ENCODE measurements at regions not wholly inside any gene's neighbourhood (a gene's known extent, or its start where the extent isn't known, plus 50 kb on each side); places are given as distances from the start of the nearest gene placed in this dataset.

DNA sequence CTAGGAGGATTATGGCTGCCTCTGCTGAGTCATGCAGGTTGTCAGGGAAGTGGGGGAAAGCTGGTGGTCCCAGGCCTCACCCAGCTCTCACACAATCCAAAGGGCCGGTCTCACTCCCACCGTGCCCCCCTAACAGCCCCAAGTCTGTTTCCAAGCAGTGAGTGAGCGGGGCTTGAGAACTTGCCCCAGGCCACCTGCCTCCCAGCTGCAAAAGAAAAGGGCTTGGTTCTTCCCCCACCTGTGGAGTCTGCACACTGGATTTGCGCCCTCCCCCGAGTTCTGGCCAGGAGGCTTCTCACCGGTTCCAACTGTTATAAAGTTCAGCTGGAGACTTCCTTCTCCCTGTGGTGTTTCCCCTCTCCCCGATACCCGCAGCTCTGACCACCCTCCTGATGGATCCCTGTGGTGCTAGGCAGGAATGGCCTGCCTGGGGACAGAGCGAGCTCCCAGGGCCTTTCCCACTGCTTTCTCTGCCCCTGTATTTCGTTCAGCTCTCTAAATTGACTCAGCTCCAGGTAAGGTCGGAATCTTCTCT is 222.3 kb downstream of the BARHL2 start:
- Histone ChIP-seq H4K8ac (ENCODE audit: low read depth, low read length) (no peak overlapping the region), H2BK12ac (ENCODE audit: low read length) (no peak overlapping the region), H3K9me3 (replicated peaks in 1 of 2; ENCODE audit: control insufficient read depth in 2 of 2, insufficient read depth in 1 of 2, low read depth in 1 of 2, low read length in 2 of 2) (no peaks in the 10 kb centered on the region), H3K14ac (ENCODE audit: low read length) (no peak overlapping the region), H4K91ac (ENCODE audit: low read depth, low read length, poor library complexity) (no peak overlapping the region), H3K4me2 (ENCODE audit: insufficient read depth, low read length, poor library complexity, severe bottlenecking) (no peak overlapping the region), H3K4me1 (ENCODE audit: control insufficient read depth in 2 of 2, insufficient read depth in 1 of 2, low read depth in 1 of 2, low read length in 2 of 2) (peaks cover 0 to 2% of the 10 kb centered on the region in 2 donors), H2AK5ac (ENCODE audit: low read depth, low read length) (no peak overlapping the region), H3K4ac (ENCODE audit: low read length) (no peak overlapping the region), H3K18ac (ENCODE audit: low read length) (peak overlapping the region; percentile 57), H3K9ac (ENCODE audit: low read depth, low read length, poor library complexity) (no peak overlapping the region), H3K79me1 (ENCODE audit: low read depth, low read length) (no peaks in the 10 kb centered on the region), H3K4me3 (ENCODE audit: low read length in 2 of 2) (no peak overlapping the region), H2BK5ac (ENCODE audit: low read length) (no peak overlapping the region), H3K36me3 (replicated peaks in 1 of 2; ENCODE audit: control insufficient read depth in 2 of 2, insufficient read depth in 2 of 2, low read length in 2 of 2) (no peaks in the 10 kb centered on the region), H2AFZ (ENCODE audit: low read length) (no peak overlapping the region), H3K23ac (ENCODE audit: low read depth, low read length, poor library complexity) (no peak overlapping the region), H2BK15ac (ENCODE audit: low read length) (no peak overlapping the region), H3K27ac (replicated peaks; ENCODE audit: low read length) (no peak overlapping the region), H2BK120ac (ENCODE audit: low read depth, low read length) (no peak overlapping the region), H3K27me3 (ENCODE audit: control insufficient read depth in 3 of 3, insufficient read depth in 3 of 3, low read depth in 1 of 3, low read length in 3 of 3) (peaks cover 0 to 21% (median 0%) of the 10 kb centered on the region in 3 experiments)
- no peak for DNase-seq (ENCODE audit: low spot score)
- no CpG with 5 or more reads among the region's 11 CpGs for WGBS, 2 donors (ENCODE audit: extremely low coverage in 2 of 2, insufficient read length in 2 of 2, insufficient replicate concordance in 1 of 2)

DNA sequence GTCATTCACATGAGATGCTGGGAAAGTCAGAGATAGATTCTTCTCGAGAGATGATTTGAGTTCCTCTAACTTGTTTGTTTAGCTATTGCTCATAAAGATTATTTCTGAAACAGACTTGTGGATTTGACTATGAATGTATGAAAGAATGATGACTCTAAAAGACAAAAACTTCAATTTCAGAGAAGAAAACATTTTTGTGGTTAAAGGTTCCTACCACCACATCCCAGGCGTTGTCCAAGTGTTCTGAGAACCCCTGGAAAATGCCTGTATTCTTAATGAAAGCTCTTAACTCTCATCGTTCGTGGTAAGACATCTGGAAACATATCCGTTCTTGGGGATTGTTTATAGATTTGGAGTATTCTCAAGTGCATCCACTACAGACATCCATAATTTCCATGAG is 228.7 kb downstream of the BARHL2 start:
- no peak for DNase-seq (ENCODE audit: low spot score)
- Histone ChIP-seq H3K4me3 (ENCODE audit: low read length in 2 of 2) (no peak overlapping the region), H2BK120ac (ENCODE audit: low read depth, low read length) (no peak overlapping the region), H4K91ac (ENCODE audit: low read depth, low read length, poor library complexity) (no peak overlapping the region), H2BK12ac (ENCODE audit: low read length) (no peak overlapping the region), H3K4me1 (ENCODE audit: control insufficient read depth in 2 of 2, insufficient read depth in 1 of 2, low read depth in 1 of 2, low read length in 2 of 2) (no peaks in the 10 kb centered on the region), H3K4ac (ENCODE audit: low read length) (no peak overlapping the region), H3K18ac (ENCODE audit: low read length) (no peak overlapping the region), H3K14ac (ENCODE audit: low read length) (no peak overlapping the region), H2AK5ac (ENCODE audit: low read depth, low read length) (no peak overlapping the region), H3K36me3 (replicated peaks in 1 of 2; ENCODE audit: control insufficient read depth in 2 of 2, insufficient read depth in 2 of 2, low read length in 2 of 2) (no peaks in the 10 kb centered on the region), H3K27me3 (ENCODE audit: control insufficient read depth in 3 of 3, insufficient read depth in 3 of 3, low read depth in 1 of 3, low read length in 3 of 3) (no peaks in the 10 kb centered on the region), H2BK5ac (ENCODE audit: low read length) (no peak overlapping the region), H4K8ac (ENCODE audit: low read depth, low read length) (no peak overlapping the region), H2AFZ (ENCODE audit: low read length) (no peak overlapping the region), H3K4me2 (ENCODE audit: insufficient read depth, low read length, poor library complexity, severe bottlenecking) (no peak overlapping the region), H3K27ac (replicated peaks; ENCODE audit: low read length) (no peak overlapping the region), H3K9ac (ENCODE audit: low read depth, low read length, poor library complexity) (no peak overlapping the region), H3K23ac (ENCODE audit: low read depth, low read length, poor library complexity) (no peak overlapping the region), H3K79me1 (ENCODE audit: low read depth, low read length) (no peaks in the 10 kb centered on the region), H3K9me3 (replicated peaks in 1 of 2; ENCODE audit: control insufficient read depth in 2 of 2, insufficient read depth in 1 of 2, low read depth in 1 of 2, low read length in 2 of 2) (no peaks in the 10 kb centered on the region), H2BK15ac (ENCODE audit: low read length) (no peak overlapping the region)
- WGBS, 2 donors (ENCODE audit: extremely low coverage in 2 of 2, insufficient read length in 2 of 2, insufficient replicate concordance in 1 of 2), result no CpG with 5 or more reads among the region's 5 CpGs

DNA sequence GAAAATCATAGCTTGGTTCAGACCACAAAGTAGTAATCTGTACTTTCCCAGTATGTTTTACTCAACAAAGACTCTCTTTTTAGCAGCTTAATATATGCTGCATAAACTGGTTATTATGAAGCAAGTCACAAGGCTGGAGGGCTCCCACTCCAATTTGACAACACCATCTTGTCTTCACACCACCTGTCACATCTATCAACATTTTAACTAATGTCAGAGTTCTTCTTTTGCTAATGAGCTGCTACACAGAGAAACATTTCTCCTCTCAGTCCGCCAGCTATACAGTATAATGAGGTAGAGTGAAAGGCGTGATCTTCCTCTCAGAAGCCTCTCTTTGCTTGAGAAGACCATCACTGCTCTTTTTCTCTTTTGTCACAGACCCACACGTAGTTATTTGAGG is 230.1 kb downstream of the BARHL2 start:
- Histone ChIP-seq H3K27ac (replicated peaks; ENCODE audit: low read length) (no peak overlapping the region), H2BK5ac (ENCODE audit: low read length) (no peak overlapping the region), H3K23ac (ENCODE audit: low read depth, low read length, poor library complexity) (no peak overlapping the region), H3K36me3 (replicated peaks in 1 of 2; ENCODE audit: control insufficient read depth in 2 of 2, insufficient read depth in 2 of 2, low read length in 2 of 2) (no peaks in the 10 kb centered on the region), H3K9me3 (replicated peaks in 1 of 2; ENCODE audit: control insufficient read depth in 2 of 2, insufficient read depth in 1 of 2, low read depth in 1 of 2, low read length in 2 of 2) (no peaks in the 10 kb centered on the region), H2AFZ (ENCODE audit: low read length) (no peak overlapping the region), H3K79me1 (ENCODE audit: low read depth, low read length) (no peaks in the 10 kb centered on the region), H3K27me3 (ENCODE audit: control insufficient read depth in 3 of 3, insufficient read depth in 3 of 3, low read depth in 1 of 3, low read length in 3 of 3) (no peaks in the 10 kb centered on the region), H3K4ac (ENCODE audit: low read length) (no peak overlapping the region), H3K4me3 (ENCODE audit: low read length in 2 of 2) (no peak overlapping the region), H4K8ac (ENCODE audit: low read depth, low read length) (no peak overlapping the region), H3K4me1 (ENCODE audit: control insufficient read depth in 2 of 2, insufficient read depth in 1 of 2, low read depth in 1 of 2, low read length in 2 of 2) (no peaks in the 10 kb centered on the region), H3K4me2 (ENCODE audit: insufficient read depth, low read length, poor library complexity, severe bottlenecking) (no peak overlapping the region), H4K91ac (ENCODE audit: low read depth, low read length, poor library complexity) (no peak overlapping the region), H2BK120ac (ENCODE audit: low read depth, low read length) (no peak overlapping the region), H2AK5ac (ENCODE audit: low read depth, low read length) (no peak overlapping the region), H2BK12ac (ENCODE audit: low read length) (no peak overlapping the region), H3K9ac (ENCODE audit: low read depth, low read length, poor library complexity) (no peak overlapping the region), H3K14ac (ENCODE audit: low read length) (no peak overlapping the region), H2BK15ac (ENCODE audit: low read length) (no peak overlapping the region), H3K18ac (ENCODE audit: low read length) (no peak overlapping the region)
- no peak for DNase-seq (ENCODE audit: low spot score)
- WGBS, 2 donors (ENCODE audit: extremely low coverage in 2 of 2, insufficient read length in 2 of 2, insufficient replicate concordance in 1 of 2), result no CpG with 5 or more reads among the region's 3 CpGs

GRCh38 chr1:90486134-90486824 is 230.8 kb downstream of the BARHL2 start:
- Histone ChIP-seq H3K18ac (ENCODE audit: low read length) (no peak overlapping the region), H2BK15ac (ENCODE audit: low read length) (no peak overlapping the region), H2BK120ac (ENCODE audit: low read depth, low read length) (no peak overlapping the region), H4K8ac (ENCODE audit: low read depth, low read length) (no peak overlapping the region), H3K23ac (ENCODE audit: low read depth, low read length, poor library complexity) (no peak overlapping the region), H3K4me2 (ENCODE audit: insufficient read depth, low read length, poor library complexity, severe bottlenecking) (no peak overlapping the region), H2BK5ac (ENCODE audit: low read length) (no peak overlapping the region), H2BK12ac (ENCODE audit: low read length) (no peak overlapping the region), H3K79me1 (ENCODE audit: low read depth, low read length) (no peaks in the 10 kb centered on the region), H3K9me3 (replicated peaks in 1 of 2; ENCODE audit: control insufficient read depth in 2 of 2, insufficient read depth in 1 of 2, low read depth in 1 of 2, low read length in 2 of 2) (no peaks in the 10 kb centered on the region), H3K27me3 (ENCODE audit: control insufficient read depth in 3 of 3, insufficient read depth in 3 of 3, low read depth in 1 of 3, low read length in 3 of 3) (no peaks in the 10 kb centered on the region), H3K4me1 (ENCODE audit: control insufficient read depth in 2 of 2, insufficient read depth in 1 of 2, low read depth in 1 of 2, low read length in 2 of 2) (no peaks in the 10 kb centered on the region), H2AK5ac (ENCODE audit: low read depth, low read length) (no peak overlapping the region), H3K14ac (ENCODE audit: low read length) (no peak overlapping the region), H3K4me3 (ENCODE audit: low read length in 2 of 2) (no peak overlapping the region), H3K27ac (replicated peaks; ENCODE audit: low read length) (no peak overlapping the region), H2AFZ (ENCODE audit: low read length) (no peak overlapping the region), H3K4ac (ENCODE audit: low read length) (no peak overlapping the region), H3K9ac (ENCODE audit: low read depth, low read length, poor library complexity) (no peak overlapping the region), H3K36me3 (replicated peaks in 1 of 2; ENCODE audit: control insufficient read depth in 2 of 2, insufficient read depth in 2 of 2, low read length in 2 of 2) (no peaks in the 10 kb centered on the region), H4K91ac (ENCODE audit: low read depth, low read length, poor library complexity) (no peak overlapping the region)
- WGBS, 2 donors (ENCODE audit: extremely low coverage in 2 of 2, insufficient read length in 2 of 2, insufficient replicate concordance in 1 of 2), result no CpG with 5 or more reads among the region's 1 CpG
- no peak for DNase-seq (ENCODE audit: low spot score)
